ENCODE measurements at regions not wholly inside any gene's neighbourhood (a gene's known extent, or its start where the extent isn't known, plus 50 kb on each side); places are given as distances from the start of the nearest gene placed in this dataset.
"Not testable (repeated sequence)": the region's sequence is repeated elsewhere in the genome, so short reads cannot be mapped to it uniquely, and the experiment has no call there.

- not testable (repeated sequence) for TF ChIP-seq CTCF, POLR2A (IDR thresholded peaks at IDR 0.05)
Observed at GRCh38 chr6:134537765-134538164, 219.9 kb upstream of the SGK1 start.
